Stimulated activated CD8-positive, alpha-beta memory T cell treated with anti-CD3 and anti-CD28 coated beads, Interleukin-2, amount 100 ng/mL, for 1 hour (primary cell): ENCODE measurements at regions not wholly inside any gene's neighbourhood (a gene's known extent, or its start where the extent isn't known, plus 50 kb on each side); places are given as distances from the start of the nearest gene placed in this dataset.

Source experiments
- DNase-seq, 2 donors: peaks; one replicate each; pipeline ENCODE4 v3.0.0-alpha.2; 2020; ENCODE audit warnings: low read depth in 2 of 2

- no peak for DNase-seq
These were observed 665.3 kb upstream of the RBFOX1 start for GRCh38 chr16:6667393-6667792.

DNA sequence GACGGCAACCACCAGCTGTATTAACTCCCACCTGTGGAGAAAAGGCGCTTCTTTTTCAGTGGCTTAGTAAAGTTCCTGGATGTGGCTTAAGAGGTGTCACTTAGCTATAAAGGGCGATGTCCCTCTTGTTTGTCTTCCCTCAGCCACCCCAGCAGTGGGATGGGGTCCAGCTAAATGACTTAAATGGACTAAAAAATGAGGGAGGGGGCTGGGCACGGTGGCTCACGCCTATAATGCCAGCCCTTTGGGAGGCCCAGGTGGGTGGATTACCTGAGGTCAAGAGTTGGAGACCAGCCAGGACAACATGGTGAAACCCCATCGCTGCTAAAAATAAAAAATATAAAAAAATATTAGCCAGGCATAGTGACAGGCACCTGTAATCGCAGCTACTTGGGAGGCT is 667.5 kb upstream of the RBFOX1 start:
- no peak for DNase-seq

DNA sequence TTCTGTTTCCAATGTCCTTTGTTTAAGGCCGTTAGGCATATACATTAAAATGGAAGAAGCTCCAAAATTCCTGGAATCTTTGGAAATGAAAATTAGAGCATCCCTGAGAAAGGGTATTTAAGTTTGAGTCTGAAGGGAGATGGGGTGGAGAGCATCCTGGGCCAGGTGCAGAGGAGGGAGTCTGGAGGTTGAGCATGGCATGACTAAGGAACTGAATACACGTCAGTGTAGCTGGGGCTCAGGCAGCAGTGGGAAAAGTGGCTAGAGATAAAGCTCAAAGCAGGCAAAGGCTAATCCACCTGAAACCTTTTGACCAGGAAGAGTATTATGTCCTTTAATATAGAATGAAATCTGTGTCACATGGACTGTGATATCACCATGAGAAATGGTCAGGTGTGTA is 669.0 kb upstream of the RBFOX1 start:
- DNase-seq, result no peak

DNA sequence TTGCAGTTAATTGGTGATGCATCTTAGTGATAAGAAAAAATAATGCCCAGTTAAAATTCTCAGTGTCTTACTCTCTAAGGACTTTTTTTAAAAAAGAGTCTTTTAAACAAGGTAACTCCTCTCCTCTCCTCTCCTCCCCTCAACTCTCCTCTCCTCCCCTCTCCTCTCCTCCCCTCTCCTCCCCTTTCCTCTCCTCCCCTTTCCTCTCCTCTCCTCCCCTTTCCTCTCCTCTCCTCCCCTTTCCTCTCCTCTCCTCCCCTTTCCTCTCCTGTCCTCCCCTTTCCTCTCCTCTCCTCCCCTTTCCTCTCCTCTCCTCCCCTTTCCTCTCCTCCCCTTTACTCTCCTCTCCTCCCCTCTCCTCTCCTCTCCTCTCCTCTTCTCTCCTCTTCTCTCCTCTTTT is 675.9 kb upstream of the RBFOX1 start:
- DNase-seq, result no peak

- no peak for DNase-seq
These were observed 685.8 kb upstream of the RBFOX1 start for GRCh38 chr16:6646891-6647290.

GRCh38 chr16:6645768-6646568 is 686.7 kb upstream of the RBFOX1 start:
- DNase-seq, result no peak

- no peak for DNase-seq
These were observed 687.7 kb upstream of the RBFOX1 start for GRCh38 chr16:6644916-6645315.

GRCh38 chr16:6643080-6643686 is 689.5 kb upstream of the RBFOX1 start:
- DNase-seq, result peak; percentile 2 to 9

DNA sequence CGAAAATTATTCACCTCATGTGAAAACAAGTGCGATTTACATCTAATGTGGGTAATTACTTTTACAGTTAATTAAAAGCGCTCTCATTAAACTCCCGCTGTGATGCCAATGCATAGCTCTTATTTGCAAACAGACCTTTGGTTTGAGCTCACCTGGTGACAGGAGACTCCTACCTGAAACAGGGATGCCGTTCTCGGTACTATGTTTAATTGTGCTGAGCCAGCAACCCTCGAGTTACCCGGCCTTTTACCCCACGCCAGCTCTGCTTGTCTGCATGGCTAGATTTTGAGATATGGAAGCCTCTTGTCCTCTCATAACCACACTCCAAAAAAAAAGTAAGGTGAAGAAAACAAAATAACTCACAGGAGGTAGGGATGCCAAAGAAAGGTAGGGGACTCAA is 690.4 kb upstream of the RBFOX1 start:
- DNase-seq, result no peak

DNA sequence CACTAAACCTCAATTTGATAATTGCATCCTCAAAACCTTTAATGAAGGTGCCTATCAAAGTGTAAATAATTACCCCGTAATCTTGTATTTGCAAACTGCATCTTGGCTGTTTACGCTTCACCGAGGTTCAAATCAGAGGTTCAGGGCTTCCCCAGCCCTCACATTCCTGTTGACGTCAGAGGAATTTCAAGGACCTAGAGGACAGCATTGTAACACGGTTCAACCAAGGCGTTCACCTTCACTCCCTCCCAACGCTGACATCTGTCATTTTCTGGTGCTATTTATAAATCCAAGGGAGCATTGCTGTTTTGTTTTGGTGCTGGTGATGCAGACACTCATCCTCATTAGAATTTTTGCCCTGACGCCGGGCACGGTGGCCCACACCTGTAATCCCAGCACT is 691.6 kb upstream of the RBFOX1 start:
- no peak for DNase-seq

DNA sequence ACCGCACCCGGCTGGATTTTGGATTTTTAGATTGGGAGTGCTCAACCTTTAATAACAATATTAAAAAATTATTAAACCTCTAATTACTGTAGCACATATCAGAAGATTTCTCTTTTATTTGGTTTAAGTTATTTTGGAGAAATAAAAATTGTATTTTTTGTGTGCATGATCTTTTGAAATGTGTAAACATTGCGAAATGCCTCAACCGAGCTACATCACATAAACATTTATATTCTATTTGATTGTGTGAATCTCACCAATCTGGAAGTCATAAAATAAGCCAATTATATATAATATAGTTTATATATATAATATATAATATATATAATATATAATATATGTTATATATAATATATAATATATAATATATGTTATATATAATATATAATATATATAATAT is 696.2 kb upstream of the RBFOX1 start:
- no peak for DNase-seq

- DNase-seq, result no peak
These were observed 698.5 kb upstream of the RBFOX1 start for GRCh38 chr16:6634151-6634550.

DNA sequence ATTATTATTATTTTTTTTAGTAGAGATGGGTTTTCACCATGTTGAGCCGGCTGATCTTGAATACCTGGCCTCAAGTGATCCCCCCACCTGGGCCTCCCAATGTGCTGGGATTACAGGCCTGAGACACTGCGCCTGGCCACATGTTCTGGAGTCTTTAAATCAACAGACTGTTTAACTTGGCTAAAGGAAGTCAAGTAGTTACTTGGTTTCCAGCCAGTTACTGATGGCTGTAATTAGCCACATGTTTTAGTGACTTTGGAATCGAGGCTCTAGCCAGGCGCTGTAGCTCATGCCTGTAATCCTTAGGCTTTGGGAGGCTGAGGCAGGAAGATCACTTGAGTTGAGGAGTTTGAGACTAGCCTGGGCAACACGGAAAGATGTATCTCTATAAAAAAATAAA is 699.2 kb upstream of the RBFOX1 start:
- DNase-seq, result no peak

GRCh38 chr16:6629110-6629509 is 703.5 kb upstream of the RBFOX1 start:
- no peak for DNase-seq

- DNase-seq, result no peak
These were observed 707.0 kb upstream of the RBFOX1 start for GRCh38 chr16:6625606-6626005.

- DNase-seq, result no peak
These were observed 713.8 kb upstream of the RBFOX1 start for GRCh38 chr16:6618874-6619273.

GRCh38 chr16:6616746-6617145 is 715.9 kb upstream of the RBFOX1 start:
- no peak for DNase-seq

DNA sequence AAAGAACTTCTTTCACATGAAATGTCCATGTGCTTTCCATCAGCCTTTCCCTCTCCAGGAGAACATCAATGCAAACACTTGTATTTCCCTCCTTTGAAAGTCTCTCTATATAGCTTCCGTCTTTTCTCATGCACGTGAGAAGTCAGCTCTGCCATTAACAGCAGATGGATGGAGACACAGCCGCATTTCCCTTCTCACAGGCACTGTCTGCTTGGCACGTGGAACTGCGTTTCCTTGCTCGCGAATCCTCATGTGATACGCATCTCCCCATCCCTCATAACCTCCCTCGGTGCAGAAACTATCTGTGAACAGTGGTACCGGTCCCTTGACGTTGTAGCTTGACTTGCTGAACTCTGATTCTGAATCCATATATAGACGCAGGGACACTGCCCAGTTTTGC is 717.0 kb upstream of the RBFOX1 start:
- no peak for DNase-seq

- no peak for DNase-seq
These were observed 721.1 kb upstream of the RBFOX1 start for GRCh38 chr16:6611535-6611934.

DNA sequence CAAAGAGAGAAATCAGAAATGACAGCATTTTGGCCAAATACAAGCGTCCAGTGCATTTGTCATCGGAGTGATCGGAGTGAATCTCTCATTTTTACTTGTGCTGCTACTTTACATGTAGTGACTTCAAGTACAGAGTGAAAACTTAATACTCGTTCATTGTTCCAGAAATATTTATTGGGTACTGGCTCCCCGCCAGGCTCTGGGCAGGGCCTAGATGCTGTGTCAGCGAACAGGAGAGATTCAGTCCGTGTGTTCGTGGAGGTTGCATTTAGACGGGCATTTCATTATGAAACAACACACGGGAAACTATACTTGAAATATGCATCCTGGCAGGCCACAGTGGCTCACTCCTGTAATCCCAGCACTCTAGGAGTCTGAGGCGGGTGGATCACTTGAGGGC is 727.2 kb upstream of the RBFOX1 start:
- DNase-seq, result no peak

GRCh38 chr16:6603780-6604325 is 728.8 kb upstream of the RBFOX1 start:
- no peak for DNase-seq

GRCh38 chr16:6602405-6602804 is 730.2 kb upstream of the RBFOX1 start:
- no peak for DNase-seq

DNA sequence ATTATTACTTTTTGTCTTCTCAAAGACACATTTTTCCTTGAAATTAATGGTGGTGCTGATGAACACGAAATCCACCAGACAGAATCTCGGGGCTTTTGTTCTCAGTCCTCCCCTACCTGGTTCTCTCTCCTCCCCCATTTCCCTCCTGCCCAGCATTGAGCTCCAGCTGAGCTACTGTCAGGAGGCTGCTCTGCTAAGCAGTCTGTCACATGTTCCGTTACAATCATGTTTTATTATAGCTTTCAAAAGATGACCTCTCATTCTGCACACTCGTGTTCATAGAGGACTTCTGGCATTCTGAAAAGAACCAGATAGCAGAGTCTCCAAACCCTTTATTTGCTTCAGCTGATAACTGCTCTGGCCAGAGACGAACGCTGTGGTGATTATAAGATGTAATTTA is 732.5 kb upstream of the RBFOX1 start:
- no peak for DNase-seq
